HG03575 (cell line): ENCODE measurements at regions not wholly inside any gene's neighbourhood (a gene's known extent, or its start where the extent isn't known, plus 50 kb on each side); places are given as distances from the start of the nearest gene placed in this dataset.
"Not testable (repeated sequence)": the region's sequence is repeated elsewhere in the genome, so short reads cannot be mapped to it uniquely, and the experiment has no call there.

Experiments used
- ATAC-seq: cut with Tn5 transposase; IDR thresholded peaks from one replicate; pipeline ENCODE4 v1.9.1; 2021; ENCODE audit not compliant: unreplicated experiment, insufficient number of reproducible peaks, low FRiP score; ENCODE audit errors: extremely low read depth

- no peak for ATAC-seq
Observed at GRCh38 chr6:15143086-15143485, 102.8 kb upstream of the JARID2 start.

GRCh38 chr6:15143540-15143939 lies 102.3 kb upstream of the JARID2 start:
- ATAC-seq, result no peak

- no peak for ATAC-seq
Observed at GRCh38 chr6:15145821-15146220, 100.0 kb upstream of the JARID2 start.

- ATAC-seq, result no peak
Observed at GRCh38 chr6:15147827-15148226, 98.0 kb upstream of the JARID2 start.

- ATAC-seq, result no peak
Observed at GRCh38 chr6:15148356-15148946, 97.4 kb upstream of the JARID2 start.

GRCh38 chr6:15150207-15150606 lies 95.7 kb upstream of the JARID2 start:
- ATAC-seq, result no peak

- ATAC-seq, result no peak
Observed at GRCh38 chr6:15152700-15153099, 93.2 kb upstream of the JARID2 start.

GRCh38 chr6:15153191-15153590 lies 92.7 kb upstream of the JARID2 start:
- ATAC-seq, result no peak

- no peak for ATAC-seq
Observed at GRCh38 chr6:15157479-15157878, 88.4 kb upstream of the JARID2 start.

- no peak for ATAC-seq
Observed at GRCh38 chr6:15158821-15159619, 86.8 kb upstream of the JARID2 start.

- ATAC-seq, result no peak
Observed at GRCh38 chr6:15160812-15161211, 85.1 kb upstream of the JARID2 start.

GRCh38 chr6:15164855-15165254 lies 81.0 kb upstream of the JARID2 start:
- ATAC-seq, result not testable (repeated sequence)

- no peak for ATAC-seq
Observed at GRCh38 chr6:15166121-15166520, 79.7 kb upstream of the JARID2 start.

- ATAC-seq, result no peak
Observed at GRCh38 chr6:15170126-15170525, 75.7 kb upstream of the JARID2 start.

GRCh38 chr6:15171026-15171425 lies 74.8 kb upstream of the JARID2 start:
- no peak for ATAC-seq

GRCh38 chr6:15176816-15177370 lies 69.0 kb upstream of the JARID2 start:
- no peak for ATAC-seq

GRCh38 chr6:15183979-15184378 lies 61.9 kb upstream of the JARID2 start:
- ATAC-seq, result no peak

GRCh38 chr6:15184441-15184861 lies 61.4 kb upstream of the JARID2 start:
- ATAC-seq, result no peak

- ATAC-seq, result not testable (repeated sequence)
Observed at GRCh38 chr6:15185111-15185510, 60.8 kb upstream of the JARID2 start.

- not testable (repeated sequence) for ATAC-seq
Observed at GRCh38 chr6:15193451-15193850, 52.4 kb upstream of the JARID2 start.
